ENCODE measurements at regions not wholly inside any gene's neighbourhood (a gene's known extent, or its start where the extent isn't known, plus 50 kb on each side); places are given as distances from the start of the nearest gene placed in this dataset.

- Mint-ChIP-seq H3K4me3 (peak overlapping the region; percentile 7), H3K27me3 (no peaks in the 10 kb centered on the region), H3K27ac (no peak overlapping the region), H3K4me1 (ENCODE audit: low read depth) (peaks cover 28% of the 10 kb centered on the region), H3K9me3 (ENCODE audit: low read depth) (no peaks in the 10 kb centered on the region), H3K36me3 (peaks cover 7% of the 10 kb centered on the region)
Observed at GRCh38 chr2:136225950-136226835, 108.2 kb upstream of the CXCR4 start.

GRCh38 chr2:136223274-136223673, 105.3 kb upstream of the CXCR4 start:
- Mint-ChIP-seq H3K4me1 (ENCODE audit: low read depth) (peaks cover 28% of the 10 kb centered on the region), H3K27ac (no peak overlapping the region), H3K36me3 (peaks cover 3% of the 10 kb centered on the region), H3K9me3 (ENCODE audit: low read depth) (no peaks in the 10 kb centered on the region), H3K27me3 (no peaks in the 10 kb centered on the region), H3K4me3 (no peak overlapping the region)

- H3K27ac Mint-ChIP-seq: no peak overlapping the region
- no peaks in the 10 kb centered on the region for H3K9me3 Mint-ChIP-seq (ENCODE audit: low read depth)
- peaks cover 28% of the 10 kb centered on the region for H3K4me1 Mint-ChIP-seq (ENCODE audit: low read depth)
- no peak overlapping the region for H3K4me3 Mint-ChIP-seq
- no peaks in the 10 kb centered on the region for H3K27me3 Mint-ChIP-seq
- H3K36me3 Mint-ChIP-seq: peaks cover 3% of the 10 kb centered on the region
Observed at GRCh38 chr2:136222862-136223261, 104.9 kb upstream of the CXCR4 start.

GRCh38 chr2:136221026-136221425, 103.1 kb upstream of the CXCR4 start:
- Mint-ChIP-seq H3K4me3 (no peak overlapping the region), H3K9me3 (ENCODE audit: low read depth) (no peaks in the 10 kb centered on the region), H3K36me3 (peaks cover 4% of the 10 kb centered on the region), H3K4me1 (ENCODE audit: low read depth) (peaks cover 29% of the 10 kb centered on the region), H3K27ac (no peak overlapping the region), H3K27me3 (no peaks in the 10 kb centered on the region)

- no peak overlapping the region for H3K4me3 Mint-ChIP-seq
- no peaks in the 10 kb centered on the region for H3K27me3 Mint-ChIP-seq
- H3K9me3 Mint-ChIP-seq (ENCODE audit: low read depth): no peaks in the 10 kb centered on the region
- no peak overlapping the region for H3K27ac Mint-ChIP-seq
- peaks cover 4% of the 10 kb centered on the region for H3K36me3 Mint-ChIP-seq
- H3K4me1 Mint-ChIP-seq (ENCODE audit: low read depth): peaks cover 20% of the 10 kb centered on the region
Observed at GRCh38 chr2:136219963-136220362, 102.0 kb upstream of the CXCR4 start.

GRCh38 chr2:136219341-136219740, 101.4 kb upstream of the CXCR4 start:
- Mint-ChIP-seq H3K9me3 (ENCODE audit: low read depth) (no peaks in the 10 kb centered on the region), H3K36me3 (peaks cover 4% of the 10 kb centered on the region), H3K27me3 (no peaks in the 10 kb centered on the region), H3K27ac (no peak overlapping the region), H3K4me1 (ENCODE audit: low read depth) (peaks cover 22% of the 10 kb centered on the region), H3K4me3 (no peak overlapping the region)

GRCh38 chr2:136217996-136218395, 100.0 kb upstream of the CXCR4 start:
- Mint-ChIP-seq H3K27ac (no peak overlapping the region), H3K9me3 (ENCODE audit: low read depth) (no peaks in the 10 kb centered on the region), H3K4me1 (ENCODE audit: low read depth) (peaks cover 33% of the 10 kb centered on the region), H3K36me3 (peaks cover 6% of the 10 kb centered on the region), H3K27me3 (no peaks in the 10 kb centered on the region), H3K4me3 (no peak overlapping the region)

- Mint-ChIP-seq H3K27me3 (no peaks in the 10 kb centered on the region), H3K36me3 (peaks cover 4% of the 10 kb centered on the region)
Observed at GRCh38 chr2:136215908-136216472, 98.0 kb upstream of the CXCR4 start.

GRCh38 chr2:136215449-136215848, 97.5 kb upstream of the CXCR4 start:
- Mint-ChIP-seq H3K27me3 (no peaks in the 10 kb centered on the region), H3K4me1 (ENCODE audit: low read depth) (peaks cover 51% of the 10 kb centered on the region), H3K9me3 (ENCODE audit: low read depth) (peaks cover 2% of the 10 kb centered on the region), H3K27ac (no peak overlapping the region), H3K4me3 (no peak overlapping the region), H3K36me3 (peaks cover 4% of the 10 kb centered on the region)

More at GRCh38 chr2:136215908-136216472, 98.0 kb upstream of the CXCR4 start:
- Mint-ChIP-seq H3K27ac (no peak overlapping the region), H3K4me3 (no peak overlapping the region), H3K9me3 (ENCODE audit: low read depth) (no peaks in the 10 kb centered on the region), H3K4me1 (ENCODE audit: low read depth) (peaks cover 46% of the 10 kb centered on the region)

GRCh38 chr2:136214307-136215200, 96.6 kb upstream of the CXCR4 start:
- Mint-ChIP-seq H3K27ac (no peak overlapping the region), H3K36me3 (peaks cover 4% of the 10 kb centered on the region), H3K4me3 (no peak overlapping the region), H3K9me3 (ENCODE audit: low read depth) (peaks cover 10% of the 10 kb centered on the region), H3K27me3 (no peaks in the 10 kb centered on the region), H3K4me1 (ENCODE audit: low read depth) (peaks cover 52% of the 10 kb centered on the region)

- Mint-ChIP-seq H3K9me3 (ENCODE audit: low read depth) (peaks cover 16% of the 10 kb centered on the region), H3K4me3 (no peak overlapping the region), H3K27me3 (no peaks in the 10 kb centered on the region), H3K27ac (no peak overlapping the region), H3K36me3 (peaks cover 10% of the 10 kb centered on the region), H3K4me1 (ENCODE audit: low read depth) (peaks cover 54% of the 10 kb centered on the region)
Observed at GRCh38 chr2:136213836-136214235, 95.9 kb upstream of the CXCR4 start.

- Mint-ChIP-seq H3K4me3 (no peak overlapping the region), H3K27me3 (no peaks in the 10 kb centered on the region), H3K27ac (peak overlapping the region; percentile 72), H3K9me3 (ENCODE audit: low read depth) (peaks cover 16% of the 10 kb centered on the region), H3K4me1 (ENCODE audit: low read depth) (peaks cover 61% of the 10 kb centered on the region), H3K36me3 (peaks cover 10% of the 10 kb centered on the region)
Observed at GRCh38 chr2:136212426-136213378, 94.8 kb upstream of the CXCR4 start.

- no peak overlapping the region for H3K4me3 Mint-ChIP-seq
- H3K27me3 Mint-ChIP-seq: no peaks in the 10 kb centered on the region
- peaks cover 66% of the 10 kb centered on the region for H3K4me1 Mint-ChIP-seq (ENCODE audit: low read depth)
- peak overlapping the region; percentile 72 for H3K27ac Mint-ChIP-seq
- H3K9me3 Mint-ChIP-seq (ENCODE audit: low read depth): peaks cover 16% of the 10 kb centered on the region
- H3K36me3 Mint-ChIP-seq: peaks cover 9% of the 10 kb centered on the region
Observed at GRCh38 chr2:136211701-136212100, 93.8 kb upstream of the CXCR4 start.

- no peak overlapping the region for H3K4me3 Mint-ChIP-seq
- H3K4me1 Mint-ChIP-seq (ENCODE audit: low read depth): peaks cover 69% of the 10 kb centered on the region
Observed at GRCh38 chr2:136210822-136211221, 92.9 kb upstream of the CXCR4 start.

More at GRCh38 chr2:136210822-136211221, 92.9 kb upstream of the CXCR4 start:
- peak overlapping the region; percentile 8 for H3K27ac Mint-ChIP-seq
- no peaks in the 10 kb centered on the region for H3K27me3 Mint-ChIP-seq
- peaks cover 11% of the 10 kb centered on the region for H3K36me3 Mint-ChIP-seq
- H3K9me3 Mint-ChIP-seq (ENCODE audit: low read depth): peaks cover 16% of the 10 kb centered on the region

All from activated naive CD8-positive, alpha-beta T cell (primary cell).